T-cell (primary cell): ENCODE measurements at regions not wholly inside any gene's neighbourhood (a gene's known extent, or its start where the extent isn't known, plus 50 kb on each side); places are given as distances from the start of the nearest gene placed in this dataset.

Experiments
- ATAC-seq, 4 experiments: fragments of 200-7000 bp in 3 of 4; fragments of 150-1000 bp in 1 of 4; cut with Tn5 transposase; replicated peaks in 1 of 4; 1 replicate in 3 of 4; 2 replicates in 1 of 4; pipeline ENCODE4 v1.10.0; 2021; ENCODE audit warnings: moderate library complexity in 3 of 4, mild to moderate bottlenecking in 2 of 4, moderate number of reproducible peaks in 1 of 4
- CTCF ChIA-PET, 2 donors: fragments of 300-600 bp; sonication (Branson Sonifier 250); formaldehyde crosslinking; loops; one replicate each; lab custom pipeline; 2022; ENCODE audit warnings: antibody characterized with exemption in 2 of 2; lab: Charles Lee
- POLR2A ChIA-PET, 2 donors: fragments of 300-600 bp; sonication (Branson Sonifier 250); formaldehyde crosslinking; loops; one replicate each; lab custom pipeline; 2022; ENCODE audit warnings: antibody characterized with exemption in 2 of 2; lab: Charles Lee
- DNase-seq, 35 experiments: peaks; one replicate each; pipeline versions ENCODE4 v3.0.0 to v3.0.0-alpha.2; 2013 to 2023
- H3K27ac ChIP-seq: one replicate; pipeline ENCODE4 v1.5.1; 2013; ENCODE audit warnings: low read length
- H3K27me3 ChIP-seq, 2 experiments: replicated peaks in 1 of 2; 1 replicate in 1 of 2; 2 replicates in 1 of 2; pipeline versions ENCODE4 v1.6.1 to v1.7.0; 2013; ENCODE audit warnings: low read length in 1 of 2, mixed read lengths in 1 of 2; ENCODE audit not compliant: control insufficient read depth in 2 of 2, insufficient read depth in 2 of 2; ENCODE audit errors: extremely low read depth in 1 of 2
- H3K36me3 ChIP-seq, 2 donors: 1 replicate in 1 of 2; 2 replicates in 1 of 2; pipeline versions ENCODE4 v1.6.1 to v1.7.0; 2013; ENCODE audit warnings: low read length in 1 of 2; ENCODE audit not compliant: control insufficient read depth in 2 of 2, insufficient read depth in 1 of 2; ENCODE audit errors: extremely low read depth in 1 of 2
- H3K4me1 ChIP-seq, 2 experiments: 1 replicate in 1 of 2; 2 replicates in 1 of 2; pipeline versions ENCODE4 v1.6.1 to v1.7.0; 2013; ENCODE audit warnings: low read length in 2 of 2, mixed read lengths in 1 of 2; ENCODE audit not compliant: insufficient read depth in 2 of 2, control insufficient read depth in 1 of 2; ENCODE audit errors: extremely low read depth in 1 of 2
- H3K4me3 ChIP-seq, 2 donors: 1 replicate in 1 of 2; 2 replicates in 1 of 2; pipeline versions ENCODE4 v1.5.1 to v1.7.0; 2013; ENCODE audit warnings: mild to moderate bottlenecking in 2 of 2, low read length in 1 of 2, moderate library complexity in 1 of 2; ENCODE audit not compliant: control insufficient read depth in 1 of 2; ENCODE audit errors: extremely low read depth in 1 of 2
- H3K9me3 ChIP-seq: 2 replicates; pipeline ENCODE4 v1.7.0; 2013
- H3K27ac Mint-ChIP-seq, 2 donors: one replicate each; pipeline ENCODE4 v1.8.0; 2020 to 2021; ENCODE audit warnings: mild to moderate bottlenecking in 2 of 2, mixed read lengths in 2 of 2
- H3K27me3 Mint-ChIP-seq, 2 donors: one replicate each; pipeline ENCODE4 v1.8.0; 2021 to 2022; ENCODE audit warnings: mixed read lengths in 2 of 2
- H3K36me3 Mint-ChIP-seq: one replicate; pipeline ENCODE4 v1.8.0; 2021; ENCODE audit warnings: mixed read lengths
- H3K4me1 Mint-ChIP-seq, 3 donors: one replicate each; pipeline ENCODE4 v1.8.0; 2020 to 2022; ENCODE audit warnings: mixed read lengths in 3 of 3, mild to moderate bottlenecking in 1 of 3
- H3K4me3 Mint-ChIP-seq, 3 donors: one replicate each; pipeline ENCODE4 v1.8.0; 2020 to 2022; ENCODE audit warnings: mild to moderate bottlenecking in 3 of 3, mixed read lengths in 3 of 3, moderate library complexity in 3 of 3
- H3K9me3 Mint-ChIP-seq, 3 donors: one replicate each; pipeline ENCODE4 v1.8.0; 2020 to 2022; ENCODE audit warnings: mixed read lengths in 3 of 3
- WGBS: methylation state at CpG from one replicate; pipeline ENCODE4 v1.1.5; 2013; ENCODE audit warnings: missing lambda C conversion rate; ENCODE audit not compliant: insufficient coverage; 5-methylcytosine and 5-hydroxymethylcytosine counted together

DNA sequence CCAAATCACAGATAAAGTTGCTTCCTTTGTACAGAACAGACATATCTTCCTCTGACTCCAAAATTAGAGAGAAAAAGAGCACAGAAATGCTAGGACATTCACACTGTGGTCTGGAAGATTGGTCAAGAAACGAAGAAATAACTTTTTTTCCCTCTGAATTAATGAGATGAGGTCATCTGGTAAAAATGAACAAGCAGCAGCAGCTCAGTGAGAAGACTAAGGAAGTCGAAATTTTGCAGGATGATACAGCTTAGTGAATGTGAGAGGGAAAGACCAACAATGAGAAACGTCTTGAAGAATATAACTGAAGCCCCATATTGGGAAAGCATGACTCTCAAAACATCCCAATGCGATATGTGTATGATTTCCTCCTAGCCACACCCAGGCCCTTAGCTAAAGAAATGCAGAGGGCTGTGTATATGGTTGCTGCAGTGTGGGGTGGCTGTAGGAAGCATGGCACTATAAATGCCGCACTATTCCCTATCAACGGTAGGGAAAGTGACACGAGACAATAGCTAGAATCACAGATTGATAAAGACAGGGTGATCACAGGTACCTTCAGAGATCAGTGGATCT is 208.6 kb downstream of the VEGFC start:
- ChIA-PET POLR2A (interaction anchor here in 1 of 2 donors (0.6 kb wide), 1 partner anchor 88 kb away, joined by 6 read pairs; no protein-coding TSS in a partner anchor), CTCF (no interaction called here)
- 90% methylated on average over 3 of the region's 7 CpGs for WGBS
- DNase-seq (no peak), ATAC-seq (no peak)
- Mint-ChIP-seq H3K36me3 (no peaks in the 10 kb centered on the region), H3K27ac (no peak overlapping the region), H3K4me3 (no peak overlapping the region), H3K27me3 (peaks cover 0 to 6% of the 10 kb centered on the region in 2 donors), H3K4me1 (no peaks in the 10 kb centered on the region), H3K9me3 (peaks cover 0 to 16% (median 0%) of the 10 kb centered on the region in 3 donors)
- no peaks in the 10 kb centered on the region for H3K9me3 ChIP-seq
- H3K4me1 ChIP-seq: no peaks in the 10 kb centered on the region
- no peak overlapping the region for H3K27ac ChIP-seq
- H3K27me3 ChIP-seq: no peaks in the 10 kb centered on the region
- no peak overlapping the region for H3K4me3 ChIP-seq
- no peaks in the 10 kb centered on the region for H3K36me3 ChIP-seq

DNA sequence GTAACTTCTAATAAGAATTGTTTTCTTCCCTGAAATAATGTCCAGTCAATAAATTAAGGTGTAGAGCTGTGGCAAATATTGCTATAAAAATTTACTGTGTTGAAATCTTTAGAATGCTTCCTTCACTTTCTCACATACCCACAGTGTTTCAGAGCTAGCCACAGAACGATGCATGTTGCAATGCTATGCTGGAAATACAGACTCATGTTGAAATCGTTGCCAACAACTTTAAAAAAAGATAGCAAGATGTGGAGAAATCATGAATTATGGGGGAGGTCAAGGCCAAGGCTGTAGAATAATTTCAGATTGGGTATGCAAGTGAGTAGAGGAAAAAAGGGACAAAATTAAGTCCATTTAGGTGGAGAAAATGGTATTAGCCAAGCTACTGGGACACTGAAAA is 204.8 kb downstream of the VEGFC start:
- no peak overlapping the region for H3K27ac ChIP-seq
- no peak overlapping the region for H3K4me3 ChIP-seq
- ChIA-PET POLR2A (no interaction called here), CTCF (no interaction called here)
- H3K36me3 Mint-ChIP-seq: no peaks in the 10 kb centered on the region
- H3K27ac Mint-ChIP-seq: no peak overlapping the region
- H3K9me3 Mint-ChIP-seq: peaks cover 0 to 16% (median 11%) of the 10 kb centered on the region in 3 donors
- 56% methylated on average over 1 of the region's 2 CpGs for WGBS
- H3K27me3 Mint-ChIP-seq: peaks cover 0 to 6% of the 10 kb centered on the region in 2 donors
- no peaks in the 10 kb centered on the region for H3K36me3 ChIP-seq
- H3K4me1 ChIP-seq: no peaks in the 10 kb centered on the region
- H3K4me1 Mint-ChIP-seq: no peaks in the 10 kb centered on the region
- no peak overlapping the region for H3K4me3 Mint-ChIP-seq
- no peaks in the 10 kb centered on the region for H3K27me3 ChIP-seq
- ATAC-seq: no peak
- H3K9me3 ChIP-seq: no peaks in the 10 kb centered on the region
- DNase-seq: no peak

DNA sequence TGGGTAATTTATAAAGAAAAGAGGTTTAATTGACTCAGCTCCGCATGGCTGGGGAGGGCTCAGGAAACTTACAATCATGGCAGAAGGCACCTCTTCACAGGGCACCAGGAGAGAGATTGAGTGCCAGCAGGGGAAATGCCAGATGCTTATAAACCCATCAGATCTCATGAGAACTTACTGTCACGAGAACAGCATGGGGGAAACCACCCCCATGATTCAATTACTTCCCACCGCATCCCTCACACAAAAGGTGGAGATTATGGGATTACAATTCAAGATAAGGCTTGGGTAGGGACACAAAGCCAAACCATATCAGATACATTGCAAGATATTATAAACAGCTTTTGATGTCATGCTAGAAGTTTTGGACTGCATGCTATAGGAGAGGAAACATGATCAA is 204.3 kb downstream of the VEGFC start:
- no peaks in the 10 kb centered on the region for H3K4me1 ChIP-seq

DNA sequence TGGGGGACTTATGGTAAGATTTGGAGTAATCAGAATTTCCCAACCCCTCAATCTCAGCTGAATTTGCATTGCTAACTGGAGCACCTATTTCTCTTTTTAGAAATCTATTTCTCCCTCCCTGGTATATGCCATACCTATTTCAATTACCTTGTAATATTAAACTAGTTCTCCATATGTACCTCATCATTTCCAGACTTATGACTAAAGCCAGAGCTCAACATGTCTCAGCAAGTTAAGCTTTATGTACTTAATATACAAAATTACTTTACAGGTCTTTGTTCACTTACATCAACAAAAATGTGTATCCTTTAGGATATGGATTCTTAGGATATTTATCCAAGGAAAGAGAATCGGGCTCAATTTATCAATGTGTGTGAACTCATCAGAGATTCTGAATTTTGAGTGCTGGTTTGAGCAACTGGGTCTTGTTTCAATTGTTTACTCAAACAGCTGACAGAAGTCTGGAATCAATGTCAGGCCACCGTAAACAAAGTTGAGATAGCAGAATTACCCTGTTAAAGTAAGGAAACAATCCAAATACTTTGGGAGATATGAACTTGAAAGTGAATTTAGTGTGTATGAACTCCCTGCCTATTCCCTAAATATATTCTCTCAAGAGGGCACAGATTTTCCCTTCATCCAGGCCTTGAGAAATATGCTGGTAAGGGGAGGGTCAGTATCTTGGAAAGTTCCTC is 199.6 kb downstream of the VEGFC start:
- Mint-ChIP-seq H3K36me3 (no peaks in the 10 kb centered on the region), H3K4me3 (no peak overlapping the region), H3K27me3 (no peaks in the 10 kb centered on the region), H3K9me3 (peaks cover 0 to 11% (median 7%) of the 10 kb centered on the region in 3 donors), H3K27ac (no peak overlapping the region), H3K4me1 (no peaks in the 10 kb centered on the region)
- POLR2A ChIA-PET: no interaction called here
- Histone ChIP-seq H3K36me3 (no peaks in the 10 kb centered on the region), H3K9me3 (no peaks in the 10 kb centered on the region), H3K27me3 (no peaks in the 10 kb centered on the region), H3K4me1 (no peaks in the 10 kb centered on the region), H3K4me3 (no peak overlapping the region), H3K27ac (no peak overlapping the region)
- ATAC-seq: no peak
- no CpG with 5 or more reads among the region's 2 CpGs for WGBS
- CTCF ChIA-PET: no interaction called here
- DNase-seq: no peak

More for the DNA sequence above, 204.3 kb downstream of the VEGFC start:
- H3K4me3 ChIP-seq: no peak overlapping the region
- WGBS: no CpG with 5 or more reads among the region's 3 CpGs
- POLR2A ChIA-PET: no interaction called here
- H3K36me3 ChIP-seq: no peaks in the 10 kb centered on the region
- no peaks in the 10 kb centered on the region for H3K4me1 Mint-ChIP-seq
- H3K4me3 Mint-ChIP-seq: no peak overlapping the region
- H3K27me3 ChIP-seq: no peaks in the 10 kb centered on the region
- no peaks in the 10 kb centered on the region for H3K36me3 Mint-ChIP-seq
- no peak overlapping the region for H3K27ac ChIP-seq
- peaks cover 0 to 3% of the 10 kb centered on the region in 2 donors for H3K27me3 Mint-ChIP-seq
- H3K9me3 Mint-ChIP-seq: peaks cover 0 to 13% (median 11%) of the 10 kb centered on the region in 3 donors
- no peak overlapping the region for H3K27ac Mint-ChIP-seq
- DNase-seq (no peak), ATAC-seq (no peak)
- CTCF ChIA-PET: no interaction called here
- H3K9me3 ChIP-seq: no peaks in the 10 kb centered on the region

DNA sequence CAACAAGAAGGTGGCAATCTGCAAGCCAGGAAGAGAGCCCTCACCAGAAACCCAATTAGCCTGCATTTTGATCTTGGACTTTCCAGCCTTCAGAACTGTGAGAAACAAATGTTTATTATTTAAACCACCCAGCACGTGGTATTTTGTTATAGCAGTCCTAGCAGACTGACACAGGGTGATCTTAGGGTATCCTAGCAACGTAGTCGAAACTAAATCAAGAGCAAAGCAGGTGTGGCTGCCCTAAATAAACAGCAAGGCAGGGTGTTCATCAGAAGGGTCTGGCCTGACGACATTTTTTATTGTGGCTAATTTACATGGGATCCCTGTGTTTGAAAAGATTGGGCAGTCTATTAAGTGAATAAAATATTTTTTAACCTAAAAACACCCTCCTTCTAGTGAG is 198.8 kb downstream of the VEGFC start:
- H3K27ac Mint-ChIP-seq: no peak overlapping the region

DNA sequence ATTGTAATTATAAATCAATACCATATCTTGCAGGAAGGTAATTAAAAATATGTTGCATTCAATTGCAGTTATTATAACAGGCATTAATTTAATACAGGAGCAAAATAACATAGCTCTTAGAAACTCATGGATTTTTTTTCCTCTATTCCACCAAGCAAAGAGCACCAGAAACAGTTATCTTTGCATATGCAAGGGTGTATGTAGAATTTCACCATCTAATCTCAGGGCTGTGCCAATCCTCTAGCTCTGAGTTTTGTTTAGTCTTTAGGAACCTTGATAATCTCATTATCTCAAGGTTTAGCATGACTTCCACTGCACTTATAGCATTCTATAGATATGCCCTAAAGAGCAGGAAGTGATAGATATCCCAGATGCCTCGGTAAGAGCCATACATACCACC is 197.5 kb downstream of the VEGFC start:
- Histone ChIP-seq H3K9me3 (no peaks in the 10 kb centered on the region), H3K4me1 (no peaks in the 10 kb centered on the region), H3K36me3 (no peaks in the 10 kb centered on the region), H3K4me3 (no peak overlapping the region), H3K27me3 (no peaks in the 10 kb centered on the region), H3K27ac (no peak overlapping the region)
- peaks cover 0 to 11% (median 6%) of the 10 kb centered on the region in 3 donors for H3K9me3 Mint-ChIP-seq
- H3K36me3 Mint-ChIP-seq: no peaks in the 10 kb centered on the region
- no peaks in the 10 kb centered on the region for H3K4me1 Mint-ChIP-seq
- ATAC-seq: no peak
- H3K4me3 Mint-ChIP-seq: no peak overlapping the region
- H3K27me3 Mint-ChIP-seq: no peaks in the 10 kb centered on the region
- POLR2A ChIA-PET: no interaction called here
- CTCF ChIA-PET: no interaction called here
- no peak for DNase-seq
- H3K27ac Mint-ChIP-seq: no peak overlapping the region
- WGBS: no CpG with 5 or more reads among the region's 1 CpG

More for the DNA sequence above, 198.8 kb downstream of the VEGFC start:
- H3K4me1 ChIP-seq: no peaks in the 10 kb centered on the region
- H3K27me3 Mint-ChIP-seq: no peaks in the 10 kb centered on the region
- no peaks in the 10 kb centered on the region for H3K36me3 Mint-ChIP-seq
- no peak overlapping the region for H3K4me3 Mint-ChIP-seq
- H3K27ac ChIP-seq: no peak overlapping the region
- DNase-seq (no peak), ATAC-seq (no peak)
- no peaks in the 10 kb centered on the region for H3K4me1 Mint-ChIP-seq
- no peak overlapping the region for H3K4me3 ChIP-seq
- H3K9me3 ChIP-seq: no peaks in the 10 kb centered on the region
- 64% methylated on average over 3 of the region's 4 CpGs for WGBS
- no peaks in the 10 kb centered on the region for H3K27me3 ChIP-seq
- H3K36me3 ChIP-seq: no peaks in the 10 kb centered on the region
- ChIA-PET POLR2A (no interaction called here), CTCF (no interaction called here)
- H3K9me3 Mint-ChIP-seq: peaks cover 0 to 11% (median 6%) of the 10 kb centered on the region in 3 donors
